UCSD-AML1 (cell line): ENCODE measurements at regions not wholly inside any gene's neighbourhood (a gene's known extent, or its start where the extent isn't known, plus 50 kb on each side); places are given as distances from the start of the nearest gene placed in this dataset.

Experiments used
- DNase-seq: peaks from one replicate; lab custom pipeline; 2025; ENCODE audit not compliant: unreplicated experiment; lab: John Stamatoyannopoulos, UW

- no peak for DNase-seq
Measured at GRCh38 chr2:34368304-34368703, 769.2 kb upstream of the FAM98A start.

DNA sequence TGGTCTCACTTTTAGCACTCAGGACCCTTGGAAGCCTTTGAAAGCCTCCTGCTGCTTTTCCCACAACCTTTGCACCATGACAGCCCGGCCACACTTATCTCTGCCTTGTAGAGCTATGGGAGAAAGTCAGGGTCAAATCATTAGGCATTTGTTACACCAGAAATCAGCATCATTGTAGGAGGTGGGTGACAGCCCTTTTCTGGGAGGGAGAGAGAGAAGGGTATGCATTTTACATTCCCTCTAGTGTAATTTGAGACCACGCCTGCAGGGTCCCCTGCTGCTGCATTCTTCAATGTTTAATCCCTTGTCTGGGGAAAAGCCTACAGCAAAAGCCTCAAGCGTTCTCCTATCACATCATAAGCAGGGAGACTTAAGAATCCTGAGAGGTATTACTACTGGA is 766.8 kb upstream of the FAM98A start:
- DNase-seq = no peak

GRCh38 chr2:34365512-34365911 is 766.4 kb upstream of the FAM98A start:
- DNase-seq = no peak

- DNase-seq = no peak
Measured at GRCh38 chr2:34353509-34354113, 754.5 kb upstream of the FAM98A start.

DNA sequence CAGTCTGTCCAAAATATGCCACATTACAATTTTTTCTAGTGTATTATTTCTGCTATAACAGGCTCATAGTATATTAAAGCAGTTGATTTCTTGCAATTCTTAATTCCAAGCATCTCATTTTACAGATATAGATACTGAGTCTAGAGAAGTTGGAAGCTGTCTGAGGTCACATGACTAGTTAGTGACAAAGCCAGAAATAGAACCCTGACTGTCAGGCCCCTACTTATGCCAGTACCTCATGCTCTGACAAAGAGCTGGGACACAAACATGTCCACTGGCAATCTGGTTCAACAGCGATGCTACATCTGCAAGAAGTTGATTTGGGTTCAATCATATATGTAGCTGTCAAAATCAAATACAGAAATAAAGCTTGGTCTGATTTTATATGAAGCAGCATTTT is 750.4 kb upstream of the FAM98A start:
- DNase-seq = no peak

DNA sequence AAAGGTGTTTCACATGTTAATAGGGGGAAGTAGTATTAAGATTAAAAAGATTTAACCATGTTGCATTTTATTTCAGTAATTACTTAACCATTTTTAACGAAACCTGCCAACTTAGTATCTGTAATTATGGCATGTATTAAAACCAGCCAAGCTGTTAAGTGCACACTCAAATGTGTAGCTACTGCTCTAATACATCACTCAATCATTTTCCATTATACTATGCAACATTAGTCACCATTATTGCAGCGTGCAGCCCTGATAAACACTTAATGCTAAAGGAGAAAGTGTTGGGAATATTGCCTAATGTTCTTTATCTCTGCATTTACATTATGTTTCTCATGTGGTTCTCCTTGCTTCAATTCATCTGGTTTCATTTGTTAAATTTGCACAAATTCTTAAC is 745.9 kb upstream of the FAM98A start:
- DNase-seq = no peak

GRCh38 chr2:34340307-34340706 is 741.2 kb upstream of the FAM98A start:
- DNase-seq = no peak

DNA sequence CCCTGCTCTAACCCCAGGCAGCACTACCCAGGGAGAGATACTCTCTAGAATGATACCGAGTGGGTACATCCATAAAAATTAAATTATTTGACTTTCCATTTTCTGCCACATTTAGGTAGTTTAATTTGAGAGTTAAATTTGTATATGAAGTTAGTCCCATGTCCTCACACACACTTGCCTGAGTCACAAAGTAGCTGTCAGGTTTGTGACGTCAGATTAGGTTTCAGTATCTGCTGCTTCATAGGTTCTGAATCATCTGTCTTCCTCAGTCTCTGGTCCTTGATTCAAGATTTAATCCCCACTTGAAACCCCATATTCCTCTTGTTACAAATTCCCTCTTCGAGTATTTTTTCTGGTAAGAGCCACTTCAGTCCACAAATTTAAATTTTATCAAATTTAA is 738.6 kb upstream of the FAM98A start:
- no peak for DNase-seq

DNA sequence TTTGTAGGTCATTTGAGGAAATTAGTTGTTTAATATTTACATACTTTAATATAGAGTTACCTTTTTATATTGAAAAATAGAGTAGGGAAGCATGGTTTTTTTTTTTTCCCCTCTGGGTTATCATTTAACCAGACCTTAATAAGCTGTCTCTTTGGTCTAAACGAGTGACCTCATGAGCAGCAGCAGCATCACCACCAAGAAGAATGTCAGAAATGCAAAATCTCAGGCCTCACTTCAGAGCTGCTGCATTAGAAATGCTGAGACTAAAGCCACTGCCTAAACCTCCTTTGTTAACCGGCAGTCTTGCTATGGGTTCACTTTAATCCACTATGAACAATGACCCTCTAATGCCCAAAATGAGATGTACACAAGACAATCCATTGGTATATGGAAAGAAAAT is 733.7 kb upstream of the FAM98A start:
- DNase-seq = no peak

- no peak for DNase-seq
Measured at GRCh38 chr2:34320056-34320455, 721.0 kb upstream of the FAM98A start.

GRCh38 chr2:34317797-34318196 is 718.7 kb upstream of the FAM98A start:
- DNase-seq = no peak

GRCh38 chr2:34316788-34317187 is 717.7 kb upstream of the FAM98A start:
- no peak for DNase-seq

GRCh38 chr2:34311816-34312215 is 712.7 kb upstream of the FAM98A start:
- no peak for DNase-seq

DNA sequence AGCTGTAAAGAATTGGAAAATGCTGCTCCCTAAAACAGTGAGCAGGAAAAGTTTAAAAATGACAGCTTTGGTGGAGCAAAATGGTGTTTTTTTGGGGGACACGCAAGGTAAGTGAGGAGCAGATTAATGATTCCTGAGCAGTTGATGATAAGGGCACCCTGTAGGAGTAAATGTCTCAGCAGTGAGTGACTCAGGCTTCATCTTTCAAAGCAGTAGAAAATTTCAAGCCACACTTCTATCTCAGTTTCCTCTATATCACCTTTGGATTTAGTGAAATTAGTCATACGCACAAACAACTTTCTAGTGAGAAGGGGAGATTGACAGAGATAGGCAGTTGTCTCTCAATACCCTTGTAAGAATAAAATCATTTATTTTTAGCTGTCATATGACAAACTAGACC is 709.0 kb upstream of the FAM98A start:
- DNase-seq = no peak

DNA sequence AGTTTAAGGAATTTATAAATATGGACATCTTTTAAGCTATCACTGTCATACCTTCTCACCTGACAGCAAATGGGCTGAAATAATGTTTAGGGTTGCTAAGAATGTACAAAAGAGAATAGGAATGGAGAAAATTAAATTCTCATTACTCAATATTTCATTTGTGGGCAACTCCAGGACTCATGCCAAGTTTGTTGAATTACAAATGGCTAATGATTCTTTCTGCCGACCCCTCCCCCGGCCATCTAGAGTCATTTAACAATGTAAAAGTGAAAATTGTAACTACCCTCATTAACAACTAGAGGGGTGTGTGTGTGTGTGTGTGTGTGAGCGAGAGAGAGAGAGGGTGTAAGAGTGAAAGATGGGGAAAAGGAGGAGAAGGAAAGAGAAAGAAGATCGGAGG is 708.5 kb upstream of the FAM98A start:
- DNase-seq = no peak

DNA sequence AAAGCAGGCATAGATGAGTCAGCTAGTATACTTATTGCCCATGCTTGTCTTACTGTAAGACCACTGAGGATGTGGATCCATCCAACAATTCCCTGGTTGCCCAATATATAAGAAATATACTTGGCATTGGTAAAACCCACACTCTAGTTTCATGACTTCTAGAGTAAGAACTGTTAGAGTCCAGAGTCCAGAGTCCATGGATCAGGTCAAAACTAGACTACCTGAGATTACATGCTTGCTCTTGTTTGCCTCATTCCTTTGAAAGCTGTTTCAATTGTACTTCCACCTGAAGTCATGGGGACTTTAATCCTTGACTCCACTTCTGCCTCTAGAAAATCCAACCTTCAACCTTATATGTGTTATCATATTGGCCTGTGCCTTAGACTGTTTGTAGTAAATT is 707.6 kb upstream of the FAM98A start:
- DNase-seq = no peak

- no peak for DNase-seq
Measured at GRCh38 chr2:34305587-34305986, 706.5 kb upstream of the FAM98A start.

GRCh38 chr2:34294961-34295360 is 695.9 kb upstream of the FAM98A start:
- no peak for DNase-seq

- no peak for DNase-seq
Measured at GRCh38 chr2:34291076-34291475, 692.0 kb upstream of the FAM98A start.

DNA sequence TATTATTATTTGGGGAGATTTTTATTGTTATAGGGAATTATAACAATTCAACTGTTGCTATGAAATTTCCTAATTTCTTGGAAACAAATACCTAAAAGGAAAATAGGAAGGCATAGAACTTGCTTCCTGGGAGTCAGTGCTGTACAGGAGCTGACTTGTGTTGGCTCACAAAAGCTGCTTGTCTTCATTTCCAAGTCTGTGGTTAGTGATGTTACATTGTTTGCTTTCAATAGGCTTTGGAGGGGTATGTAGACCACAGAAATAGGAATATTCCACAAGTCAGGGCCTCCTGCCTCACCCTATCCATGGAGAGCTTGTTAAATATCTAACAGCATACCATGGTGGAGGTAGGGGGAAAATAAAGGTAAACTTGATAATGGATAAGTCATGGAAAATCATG is 688.9 kb upstream of the FAM98A start:
- no peak for DNase-seq

- DNase-seq = no peak
Measured at GRCh38 chr2:34280606-34281005, 681.5 kb upstream of the FAM98A start.

DNA sequence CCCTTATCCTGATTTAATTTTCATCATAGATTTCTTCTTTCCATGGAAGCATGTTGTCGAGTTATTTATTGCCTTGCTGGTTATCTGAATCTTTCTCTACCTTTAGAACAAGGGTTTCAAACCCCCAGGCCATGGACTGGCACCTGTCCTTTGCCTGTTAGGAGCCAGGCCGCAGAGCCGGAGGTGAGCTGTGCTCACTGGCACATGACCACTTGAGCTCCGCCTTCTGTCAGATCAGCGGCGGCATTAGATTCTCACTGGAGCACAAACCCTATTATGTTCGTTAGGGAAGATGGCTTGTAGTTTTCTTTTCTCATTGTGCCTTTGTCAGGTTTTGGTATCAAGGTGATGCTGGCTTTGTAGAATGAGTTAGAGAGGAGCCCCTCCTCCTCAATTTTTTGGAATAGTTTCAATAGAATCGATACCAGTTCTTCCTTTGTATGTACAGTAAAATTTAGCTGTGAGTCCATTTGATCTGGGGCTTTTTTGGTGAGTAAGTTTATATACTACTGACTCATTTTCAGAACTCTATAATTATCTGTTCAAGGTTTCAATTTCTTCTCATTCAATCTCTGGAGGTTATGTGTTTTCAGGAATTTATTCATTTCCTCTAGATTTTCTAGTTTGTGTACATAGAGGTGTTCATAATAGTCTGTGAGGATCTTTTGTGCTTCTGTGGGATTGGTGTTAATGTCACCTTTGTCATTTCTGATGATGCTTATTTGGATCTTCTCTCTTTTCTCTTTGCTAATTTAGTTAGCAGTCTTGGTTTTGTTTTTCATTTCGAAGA is 668.0 kb upstream of the FAM98A start:
- DNase-seq = no peak

GRCh38 chr2:34261701-34262100 is 662.6 kb upstream of the FAM98A start:
- no peak for DNase-seq
